HepG2 (cell line): ENCODE measurements at regions not wholly inside any gene's neighbourhood (a gene's known extent, or its start where the extent isn't known, plus 50 kb on each side); places are given as distances from the start of the nearest gene placed in this dataset.

ENCODE experiments used
- ATAC-seq: fragments of 200-7000 bp; cut with Tn5 transposase; 3 replicates; pipeline ENCODE4 v1.9.1; 2020; ENCODE audit warnings: mild to moderate bottlenecking, moderate library complexity
- BruUV-seq: library from RNA; stranded (reverse); fragments of 400-500 nt; replicated peaks from 2 replicates; lab custom pipeline; 2021; lab: Mats Ljungman, UMichigan
- CTCF ChIA-PET: fragments of 300-600 bp; formaldehyde crosslinking; extraction: SDS; loops from one replicate; lab custom pipeline; 2021; ENCODE audit warnings: low total read pairs, inconsistent platforms, low intra/inter-chr PET ratio; lab: Yijun Ruan, JAX
- POLR2A ChIA-PET: fragments of 350-600 bp; sonication (Branson Sonifier 250); formaldehyde crosslinking; loops from one replicate; lab custom pipeline; 2020; ENCODE audit warnings: antibody characterized with exemption, inconsistent platforms; lab: Yijun Ruan, JAX
- DNase-seq: peaks from one replicate; pipeline ENCODE4 v3.0.0-alpha.2; 2015; ENCODE audit warnings: low spot score
- FAIRE-seq: peaks from 3 replicates; lab custom pipeline; 2011; peaks lifted over from hg19 to GRCh38; lab: Jason Lieb, UNC
- H2AFZ ChIP-seq: one replicate; pipeline ENCODE4 v1.6.1; 2011; ENCODE audit warnings: low read length, inconsistent platforms
- H3K27ac ChIP-seq: fragments of 300-600 bp; 3 replicates; pipeline ENCODE4 v1.8.0; 2011; ENCODE audit warnings: mixed run types, mild to moderate bottlenecking, mixed read lengths, low read length, inconsistent platforms; ENCODE audit not compliant: insufficient read depth; ENCODE audit errors: extremely low read length
- H3K27me3 ChIP-seq, 2 experiments: fragments of 200-600 bp in 1 of 2; 2 replicates in 1 of 2; 3 replicates in 1 of 2; pipeline versions ENCODE4 v1.6.0 to v1.8.0; 2011; ENCODE audit warnings: low read length in 2 of 2, mild to moderate bottlenecking in 2 of 2, moderate library complexity in 2 of 2, inconsistent platforms in 1 of 2; ENCODE audit not compliant: insufficient read depth in 2 of 2, control insufficient read depth in 1 of 2
- H3K36me3 ChIP-seq, 2 experiments: fragments of 200-600 bp in 1 of 2; replicated peaks in 1 of 2; 2 replicates in 1 of 2; 3 replicates in 1 of 2; pipeline versions ENCODE4 v1.5.1 to v1.8.0; 2011; ENCODE audit warnings: low read length in 2 of 2, inconsistent platforms in 1 of 2; ENCODE audit not compliant: insufficient read depth in 2 of 2, control insufficient read depth in 1 of 2
- H3K4me1 ChIP-seq: 2 replicates; pipeline ENCODE4 v1.5.1; 2012; ENCODE audit warnings: low read length, inconsistent platforms; ENCODE audit not compliant: insufficient read depth
- H3K4me2 ChIP-seq: 2 replicates; pipeline ENCODE4 v1.6.0; 2011; ENCODE audit warnings: low read depth, low read length, inconsistent platforms
- H3K4me3 ChIP-seq, 3 experiments: fragments of 200-600 bp in 1 of 3; sonication (generic), shearing (Covaris generic) in 1 of 3; replicated peaks in 1 of 3; 2 replicates each; pipeline ENCODE4 v1.5.1; 2011 to 2016; ENCODE audit warnings: low read length in 3 of 3, inconsistent platforms in 2 of 3, low read depth in 2 of 3, mild to moderate bottlenecking in 2 of 3, control low read depth in 1 of 3, mixed read lengths in 1 of 3; ENCODE audit not compliant: insufficient read depth in 1 of 3
- H3K79me2 ChIP-seq: one replicate; pipeline ENCODE4 v1.6.1; 2011; ENCODE audit warnings: low read length, inconsistent platforms; ENCODE audit not compliant: insufficient read depth
- H3K9ac ChIP-seq: 2 replicates; pipeline ENCODE4 v1.6.0; 2011; ENCODE audit warnings: mild to moderate bottlenecking, low read depth, low read length, inconsistent platforms; ENCODE audit not compliant: insufficient read depth
- H3K9me3 ChIP-seq: 2 replicates; pipeline ENCODE4 v1.5.1; 2012; ENCODE audit warnings: mild to moderate bottlenecking, low read length
- H4K20me1 ChIP-seq: 2 replicates; pipeline ENCODE4 v1.6.0; 2011; ENCODE audit warnings: inconsistent platforms, mild to moderate bottlenecking, low read length, moderate library complexity; ENCODE audit not compliant: insufficient read depth
- HNF1A ChIP-seq, 2 experiments: sonication (generic) in 1 of 2; formaldehyde crosslinking in 1 of 2; IDR thresholded peaks; 2 replicates each; pipeline versions ENCODE4 v1.4.0 to v1.6.1; 2016 to 2020; ENCODE audit warnings: borderline replicate concordance in 1 of 2, low read depth in 1 of 2, mild to moderate bottlenecking in 1 of 2, missing genetic modification reagents in 1 of 2
- TRIM24 ChIP-seq: sonication (generic); formaldehyde crosslinking; IDR thresholded peaks from 2 replicates; pipeline ENCODE4 v1.8.0; 2022; ENCODE audit warnings: mild to moderate bottlenecking, missing genetic modification reagents
- YY1 ChIP-seq: IDR thresholded peaks from 2 replicates; pipeline ENCODE4 v1.6.1; 2011; ENCODE audit warnings: low read length, low read depth, moderate library complexity, mild to moderate bottlenecking; ENCODE audit not compliant: insufficient read depth, insufficient replicate concordance
- ZBTB25 ChIP-seq: IDR thresholded peaks from 2 replicates; pipeline ENCODE4 v1.6.1; 2018; ENCODE audit warnings: missing genetic modification reagents
- ZFAT ChIP-seq: sonication (generic); formaldehyde crosslinking; conservative IDR thresholded peaks from 2 replicates; pipeline ENCODE4 v1.8.1; 2023; ENCODE audit warnings: missing genetic modification reagents, inconsistent platforms
- ZFYVE20 ChIP-seq: sonication (generic); formaldehyde crosslinking; IDR thresholded peaks from 2 replicates; pipeline ENCODE4 v1.8.0; 2023; ENCODE audit warnings: low read depth, mild to moderate bottlenecking, moderate library complexity, missing genetic modification reagents, borderline replicate concordance
- ZNF414 ChIP-seq: sonication (generic); formaldehyde crosslinking; IDR thresholded peaks from 2 replicates; pipeline ENCODE4 v1.5.0; 2020; ENCODE audit warnings: missing genetic modification reagents
- ZNF441 ChIP-seq: sonication (generic); formaldehyde crosslinking; IDR thresholded peaks from 2 replicates; pipeline ENCODE4 v1.7.0; 2021; ENCODE audit warnings: missing genetic modification reagents, borderline replicate concordance
- in situ Hi-C: cut with HindIII; loops from 2 replicates; pipeline ENCODE4 v1.10.0; 2017; ENCODE audit warnings: low pct_unique_long_range_greater_than_20kb; ENCODE audit not compliant: extremely low pct_ligation_motif_present
- intact Hi-C: fragments of 100-400 bp; cut with micrococcal nuclease; formaldehyde crosslinking; loops from one replicate; pipeline ENCODE4 v1.10.0; 2022; ENCODE audit not compliant: unreplicated experiment

DNA sequence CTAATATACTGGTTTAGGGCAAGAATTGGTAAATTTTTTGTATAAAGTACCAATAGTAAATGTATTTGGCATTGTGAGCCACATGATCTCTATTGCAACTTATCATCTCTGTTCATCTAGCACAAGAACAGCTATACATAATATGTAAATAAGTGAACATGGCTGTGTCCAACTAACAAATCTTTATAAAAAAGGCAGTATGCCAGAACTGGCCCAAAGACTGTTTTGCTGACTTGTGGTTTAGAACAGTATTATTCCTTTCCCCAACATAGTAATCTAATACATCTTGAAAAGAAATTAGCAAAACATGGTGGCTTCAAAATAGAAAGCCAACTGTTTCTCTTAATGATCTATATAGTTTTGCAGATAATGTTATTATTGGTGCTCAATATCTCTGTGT, 441.4 kb upstream of the CELF4 start:
- no peaks in the 10 kb centered on the region for H3K27me3 ChIP-seq
- CTCF ChIA-PET, result no interaction called here
- no peaks in the 10 kb centered on the region for H3K36me3 ChIP-seq
- TF ChIP-seq TRIM24 (CRISPR knock-in tag) (no peak), ZBTB25 (CRISPR knock-in tag) (no peak), ZFYVE20 (CRISPR knock-in tag) (no peak), ZFAT (CRISPR knock-in tag) (no peak), YY1 (no peak), ZNF441 (no peak), ZNF414 (CRISPR knock-in tag) (no peak), HNF1A (IDR thresholded peaks at IDR 0.05; ENCODE audit: low read depth) (no peak), HNF1A (CRISPR knock-in tag; IDR thresholded peaks at IDR 0.05; ENCODE audit: borderline replicate concordance) (no peak)
- TF ChIP-seq, all 625 proteins: peak for 0
- ATAC-seq (no peak), DNase-seq (no peak), FAIRE-seq (no peak)
- H3K4me1 ChIP-seq, result no peaks in the 10 kb centered on the region
- POLR2A ChIA-PET, result no interaction called here
- intact Hi-C loops, result no loop called here
- H4K20me1 ChIP-seq, result no peaks in the 10 kb centered on the region
- no peak overlapping the region for H2AFZ ChIP-seq
- no peaks in the 10 kb centered on the region for H3K79me2 ChIP-seq
- H3K9me3 ChIP-seq, result no peaks in the 10 kb centered on the region
- H3K4me3 ChIP-seq, result no peak overlapping the region
- no TSS peak for BruUV-seq
- H3K27ac ChIP-seq, result no peak overlapping the region
- no peak overlapping the region for H3K9ac ChIP-seq
- H3K4me2 ChIP-seq, result no peak overlapping the region
- in situ Hi-C loops, result no loop called here
